Gastrocnemius medialis (tissue), 4 donors: ENCODE measurements at regions not wholly inside any gene's neighbourhood (a gene's known extent, or its start where the extent isn't known, plus 50 kb on each side); places are given as distances from the start of the nearest gene placed in this dataset.

Source experiments
- POLR2A ChIP-seq, 2 donors: fragments of 450-650 bp; IDR thresholded peaks; one replicate each; pipeline ENCODE4 v1.6.1; 2017; ENCODE audit warnings: antibody characterized with exemption in 2 of 2, mild to moderate bottlenecking in 2 of 2, moderate library complexity in 2 of 2
- TF ChIP-seq, protein P1 (sequence below), 5 experiments: fragments of 450-650 bp in 3 of 5; fragments of 200-600 bp in 2 of 5; sonication (generic) in 2 of 5; IDR thresholded peaks in 4 of 5; conservative IDR thresholded peaks in 1 of 5; 1 replicate in 4 of 5; 2 replicates in 1 of 5; pipeline ENCODE4 v1.5.1; 2016 to 2019; ENCODE audit warnings: antibody characterized with exemption in 5 of 5, mild to moderate bottlenecking in 3 of 5, moderate library complexity in 3 of 5

DNA sequence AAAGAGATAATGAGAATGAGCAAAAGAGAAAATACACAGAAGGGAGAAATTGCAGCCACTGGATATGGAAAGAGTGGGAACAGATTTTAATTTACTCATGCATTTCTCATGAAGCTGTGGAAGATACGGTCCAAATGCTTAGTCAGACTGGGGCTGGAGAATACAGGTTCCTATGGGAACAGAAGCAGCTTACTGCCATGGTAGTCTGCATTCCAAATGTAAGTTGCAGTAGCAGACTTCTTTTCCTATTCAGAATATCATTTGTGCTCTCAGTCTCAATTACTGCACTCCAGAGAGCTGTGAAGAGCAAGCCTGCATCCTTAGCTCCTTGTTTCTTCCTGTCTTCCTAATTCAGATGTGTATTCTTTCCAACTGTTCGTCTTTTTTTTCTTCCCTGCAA, 190.8 kb upstream of the TMEM196 start:
- TF ChIP-seq, protein P1, sequence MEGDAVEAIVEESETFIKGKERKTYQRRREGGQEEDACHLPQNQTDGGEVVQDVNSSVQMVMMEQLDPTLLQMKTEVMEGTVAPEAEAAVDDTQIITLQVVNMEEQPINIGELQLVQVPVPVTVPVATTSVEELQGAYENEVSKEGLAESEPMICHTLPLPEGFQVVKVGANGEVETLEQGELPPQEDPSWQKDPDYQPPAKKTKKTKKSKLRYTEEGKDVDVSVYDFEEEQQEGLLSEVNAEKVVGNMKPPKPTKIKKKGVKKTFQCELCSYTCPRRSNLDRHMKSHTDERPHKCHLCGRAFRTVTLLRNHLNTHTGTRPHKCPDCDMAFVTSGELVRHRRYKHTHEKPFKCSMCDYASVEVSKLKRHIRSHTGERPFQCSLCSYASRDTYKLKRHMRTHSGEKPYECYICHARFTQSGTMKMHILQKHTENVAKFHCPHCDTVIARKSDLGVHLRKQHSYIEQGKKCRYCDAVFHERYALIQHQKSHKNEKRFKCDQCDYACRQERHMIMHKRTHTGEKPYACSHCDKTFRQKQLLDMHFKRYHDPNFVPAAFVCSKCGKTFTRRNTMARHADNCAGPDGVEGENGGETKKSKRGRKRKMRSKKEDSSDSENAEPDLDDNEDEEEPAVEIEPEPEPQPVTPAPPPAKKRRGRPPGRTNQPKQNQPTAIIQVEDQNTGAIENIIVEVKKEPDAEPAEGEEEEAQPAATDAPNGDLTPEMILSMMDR (IDR thresholded peaks at IDR 0.05 in 4 of 5, conservative IDR thresholded peaks at IDR 0.05 in 1 of 5) = no peak
- TF ChIP-seq POLR2A (IDR thresholded peaks at IDR 0.05) = no peak
